ENCODE measurements at regions not wholly inside any gene's neighbourhood (a gene's known extent, or its start where the extent isn't known, plus 50 kb on each side); places are given as distances from the start of the nearest gene placed in this dataset.

DNA sequence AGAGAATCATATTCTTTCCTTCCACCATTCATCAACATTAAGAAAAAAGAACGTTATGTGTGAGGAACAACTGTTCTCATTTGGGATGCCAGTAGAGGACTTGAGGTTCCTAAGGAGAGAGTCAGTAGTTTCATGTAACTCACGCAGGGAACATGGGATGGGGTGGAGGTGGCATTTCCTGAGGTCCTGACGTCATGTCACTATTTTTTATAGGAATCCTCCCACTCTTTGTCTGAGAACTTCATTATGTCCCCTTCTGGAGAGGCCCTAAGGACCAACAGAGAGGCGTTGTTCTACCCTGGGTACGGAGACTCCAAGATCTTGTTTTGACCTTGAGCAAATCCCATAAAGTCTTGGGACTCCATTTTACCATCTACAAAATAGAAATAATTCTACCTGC lies 211.7 kb upstream of the SOX9 start:
- no peak for DNase-seq

- DNase-seq = no peak
These were observed 210.8 kb upstream of the SOX9 start for GRCh38 chr17:71910002-71910401.

DNA sequence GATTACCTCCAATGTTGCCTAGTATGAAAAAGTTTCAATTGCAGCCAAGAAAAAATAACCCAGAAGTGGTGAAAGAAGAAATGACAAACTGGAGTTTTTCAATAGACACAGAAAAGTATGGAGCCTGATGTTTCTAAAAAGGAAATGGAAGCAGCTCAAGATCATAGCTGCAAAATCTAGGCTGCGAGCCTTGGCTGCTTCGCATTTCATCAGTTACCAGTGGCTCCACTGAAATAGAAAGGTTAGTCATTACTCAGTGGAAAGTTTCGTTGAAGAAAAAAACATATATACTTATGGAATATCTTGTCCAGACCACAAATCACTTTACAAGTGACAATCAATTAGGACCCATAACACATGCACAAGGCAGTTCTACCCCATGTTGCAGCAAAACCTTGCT lies 206.8 kb upstream of the SOX9 start:
- no peak for DNase-seq

DNA sequence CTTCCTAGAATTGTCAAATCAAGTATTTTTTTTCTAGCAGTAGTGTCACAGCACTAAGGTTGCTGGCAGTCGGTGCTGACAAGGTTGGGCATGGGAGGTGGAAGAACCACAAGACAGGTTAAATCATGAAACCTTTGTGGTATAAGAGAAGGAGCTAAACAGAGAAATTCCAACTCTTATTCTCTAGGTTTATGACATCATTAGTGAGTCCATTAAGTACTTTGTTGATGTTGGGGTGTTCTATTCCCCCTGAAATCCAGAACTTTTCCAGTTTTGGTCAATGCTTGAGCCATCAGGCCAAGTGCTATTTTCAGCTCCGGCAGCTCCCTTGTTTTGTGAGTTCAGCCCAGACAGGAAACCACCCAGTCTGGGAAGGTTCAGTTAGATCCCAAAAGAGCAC lies 206.0 kb upstream of the SOX9 start:
- no peak for DNase-seq

- DNase-seq = no peak
These were observed 203.1 kb upstream of the SOX9 start for GRCh38 chr17:71917715-71918114.

DNA sequence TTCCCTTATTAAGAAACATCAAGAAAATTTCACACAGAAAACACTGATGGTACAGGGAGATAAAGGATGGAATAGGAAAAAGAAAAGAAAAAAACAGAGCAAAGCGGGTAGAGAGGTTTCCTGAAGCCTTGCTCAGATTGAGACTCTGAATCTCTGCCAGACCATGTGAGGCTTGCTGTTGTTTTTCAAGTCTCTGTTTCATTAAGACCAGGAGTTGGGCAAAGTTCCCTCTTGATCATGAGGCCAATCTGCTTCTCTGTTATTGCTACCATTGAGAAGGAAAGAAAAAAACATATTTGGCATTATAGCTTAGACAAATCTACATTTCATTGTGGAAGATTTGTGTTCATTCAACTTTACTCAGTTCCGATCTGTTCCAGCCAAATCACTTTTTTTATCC lies 201.6 kb upstream of the SOX9 start:
- DNase-seq = no peak

DNA sequence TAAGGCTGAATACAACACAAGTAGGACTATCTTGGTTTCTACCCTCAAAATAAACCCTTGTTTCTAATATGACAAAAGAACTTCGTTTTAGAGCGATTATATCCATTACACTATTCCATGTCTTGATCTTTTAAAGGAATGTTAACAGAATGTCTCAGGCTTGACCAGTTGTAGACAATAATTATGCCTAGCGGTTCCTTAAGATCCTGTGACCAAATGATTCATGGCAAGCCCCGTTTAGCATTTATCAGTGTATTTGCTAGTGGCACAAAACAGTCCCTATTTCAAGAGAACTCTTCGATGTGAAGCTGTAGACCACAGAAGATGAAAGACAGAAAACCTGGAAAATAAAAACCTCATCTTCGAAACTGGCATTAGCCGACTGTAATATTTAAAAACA lies 200.9 kb upstream of the SOX9 start:
- DNase-seq = peak; percentile 16

- DNase-seq = no peak
These were observed 199.0 kb upstream of the SOX9 start for GRCh38 chr17:71921796-71922195.

DNA sequence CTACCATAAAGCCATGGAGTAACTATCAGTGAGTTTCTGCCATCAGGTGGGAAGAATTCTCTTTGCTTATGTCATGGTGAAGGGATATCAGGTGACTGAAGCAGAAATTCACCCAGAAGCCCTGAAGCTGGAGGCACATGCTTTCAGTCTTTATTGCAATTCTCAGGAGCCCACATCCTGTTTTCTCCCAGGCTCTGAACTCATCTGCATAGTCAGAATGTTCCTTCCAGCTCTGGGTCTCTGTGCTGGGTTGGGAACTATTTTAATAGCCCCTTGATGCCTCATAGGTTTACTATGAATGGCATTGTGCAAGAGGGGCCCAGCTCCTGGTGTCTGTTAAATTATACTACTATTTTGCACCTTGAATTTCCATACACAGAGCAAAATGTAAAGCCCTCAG lies 198.4 kb upstream of the SOX9 start:
- DNase-seq = peak; percentile 75

DNA sequence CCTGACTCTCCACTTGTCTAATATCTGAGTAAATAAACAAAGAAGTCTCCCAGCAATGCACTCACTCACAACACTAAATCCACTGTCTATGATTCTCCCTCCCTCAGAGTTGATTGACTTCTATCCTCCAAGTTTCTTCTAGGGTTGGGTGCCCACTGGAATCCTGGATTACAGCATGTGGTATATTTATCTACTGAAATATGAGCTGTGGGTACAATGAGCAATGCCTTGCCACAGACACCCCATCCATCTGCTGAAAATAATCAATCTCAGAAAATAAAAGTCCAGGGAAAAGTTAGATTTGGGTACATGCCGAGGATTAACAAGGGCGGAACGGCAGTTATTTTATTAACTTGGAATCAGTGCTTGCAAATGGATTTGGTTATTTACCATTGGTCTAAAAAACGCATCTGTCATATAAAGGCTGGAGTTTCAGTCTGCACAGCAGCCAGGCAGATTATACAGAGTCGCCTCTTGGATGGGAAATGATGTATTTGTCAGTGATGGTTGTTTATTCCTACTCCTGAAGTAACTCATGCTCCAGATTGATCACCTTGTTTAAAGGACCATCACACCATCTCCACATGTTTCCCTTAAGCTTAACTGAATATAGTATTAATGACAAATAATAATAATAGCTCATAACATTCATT lies 193.9 kb upstream of the SOX9 start:
- no peak for DNase-seq

GRCh38 chr17:71933306-71933705 lies 187.5 kb upstream of the SOX9 start:
- DNase-seq = no peak

DNA sequence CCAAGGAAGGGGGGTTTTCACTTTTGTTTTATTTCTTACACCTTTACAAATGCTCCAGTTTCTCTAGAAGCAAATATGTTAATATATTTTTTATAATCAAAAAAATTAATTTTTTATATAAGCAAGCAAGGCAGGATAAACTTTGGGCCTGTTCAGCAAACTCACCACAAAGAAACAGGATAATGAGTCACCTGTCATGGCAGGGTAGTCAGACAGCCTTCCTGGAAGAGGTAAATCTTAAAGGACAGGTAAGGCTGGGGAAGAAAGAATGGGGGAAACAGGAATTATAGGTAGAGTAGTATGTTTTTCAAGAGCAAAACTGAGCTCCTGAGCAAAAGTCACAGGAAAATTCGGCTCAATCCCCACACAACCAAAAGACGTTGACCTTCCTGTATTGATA lies 186.3 kb upstream of the SOX9 start:
- DNase-seq = no peak

- DNase-seq = no peak
These were observed 185.5 kb upstream of the SOX9 start for GRCh38 chr17:71935341-71935740.

DNA sequence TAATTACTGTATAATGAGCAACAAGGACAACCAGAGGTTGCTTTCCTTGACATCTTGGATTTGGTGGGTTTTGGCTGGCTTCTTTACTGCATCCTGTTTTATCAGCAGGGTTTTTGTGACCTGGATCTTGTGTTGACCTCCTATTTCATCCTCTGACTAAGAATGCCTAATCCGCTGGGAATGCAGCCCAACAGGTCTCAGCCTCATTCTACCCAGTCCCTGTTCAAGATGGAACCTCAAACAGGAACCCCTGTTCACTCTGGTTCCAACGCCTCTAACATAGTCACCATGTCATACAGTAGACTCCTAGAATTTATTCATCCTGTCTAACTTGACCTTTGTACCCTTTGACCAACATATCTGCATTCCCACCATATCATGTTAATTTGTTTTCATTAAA lies 183.8 kb upstream of the SOX9 start:
- no peak for DNase-seq

DNA sequence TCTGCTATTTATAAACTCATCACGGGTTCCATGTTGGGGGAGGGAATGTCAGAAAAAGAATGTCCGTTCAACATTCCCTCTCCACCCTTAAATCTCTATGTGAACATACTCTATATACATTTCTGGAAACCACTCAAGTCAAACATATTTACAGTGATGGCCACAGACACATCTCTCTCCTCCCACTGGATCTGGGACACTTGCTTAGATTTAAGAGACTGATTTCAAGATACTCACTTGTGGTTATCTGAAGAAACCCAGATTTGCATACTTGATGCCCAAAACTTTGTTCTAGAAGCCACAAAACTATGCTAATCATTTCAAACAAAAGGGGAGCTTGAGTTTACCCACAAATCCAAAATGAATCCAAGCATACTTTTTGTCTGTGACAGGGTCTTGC lies 182.9 kb upstream of the SOX9 start:
- DNase-seq = no peak

- DNase-seq = no peak
These were observed 182.3 kb upstream of the SOX9 start for GRCh38 chr17:71938340-71939010.

- DNase-seq = no peak
These were observed 178.9 kb upstream of the SOX9 start for GRCh38 chr17:71941920-71942319.

DNA sequence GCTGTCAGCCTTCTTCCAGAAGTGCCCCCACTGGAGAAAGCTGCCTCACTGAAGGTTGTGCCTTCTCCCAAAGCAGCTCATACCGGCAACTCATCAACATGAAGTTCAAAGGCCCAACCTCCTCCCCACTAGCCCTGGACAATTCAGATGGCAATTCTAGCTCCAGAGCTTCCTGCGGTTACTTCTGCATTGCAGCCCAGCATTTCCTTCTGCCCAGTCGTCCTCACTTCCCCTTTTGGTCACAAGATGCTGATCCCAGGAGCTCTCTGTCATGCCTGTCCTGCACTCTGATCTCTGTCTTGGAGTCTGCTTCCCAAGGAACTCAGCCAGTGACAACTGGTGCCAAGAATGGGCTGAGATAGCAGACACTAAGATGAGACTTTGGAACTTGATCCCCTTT lies 178.2 kb upstream of the SOX9 start:
- no peak for DNase-seq

DNA sequence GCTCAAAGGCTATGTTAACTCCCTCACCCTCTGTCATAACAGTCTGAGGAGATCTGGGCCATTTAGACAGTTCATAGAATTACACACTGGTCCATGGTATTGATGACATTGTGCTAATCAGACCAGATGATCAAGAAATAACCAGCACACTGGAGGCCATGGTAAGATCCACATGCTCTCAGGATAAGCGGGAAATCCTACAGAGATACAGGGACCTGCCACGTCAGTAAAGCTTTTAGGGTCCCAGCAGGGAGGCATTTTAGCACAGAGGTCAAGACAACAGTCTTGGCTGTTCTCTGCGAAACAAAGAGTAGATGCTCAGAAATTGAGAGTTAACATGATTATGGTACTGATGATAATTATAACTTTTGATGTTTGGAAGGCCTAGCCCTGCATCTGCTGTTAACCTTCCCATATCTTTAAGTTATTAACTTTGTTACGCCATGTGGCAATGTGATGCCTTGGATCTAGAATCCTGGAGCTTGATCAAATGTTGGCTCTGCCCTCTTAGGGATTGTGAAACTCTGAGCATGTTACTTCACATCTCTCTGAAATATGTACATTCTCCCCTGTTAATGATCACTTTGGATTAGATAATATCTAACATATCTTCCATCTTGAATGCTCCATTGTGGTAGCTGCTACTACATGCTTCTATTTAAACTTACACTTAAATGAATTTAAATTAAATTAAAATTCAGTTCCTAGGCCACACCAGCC lies 172.0 kb upstream of the SOX9 start:
- no peak for DNase-seq

- DNase-seq = no peak
These were observed 161.7 kb upstream of the SOX9 start for GRCh38 chr17:71959154-71959553.

DNA sequence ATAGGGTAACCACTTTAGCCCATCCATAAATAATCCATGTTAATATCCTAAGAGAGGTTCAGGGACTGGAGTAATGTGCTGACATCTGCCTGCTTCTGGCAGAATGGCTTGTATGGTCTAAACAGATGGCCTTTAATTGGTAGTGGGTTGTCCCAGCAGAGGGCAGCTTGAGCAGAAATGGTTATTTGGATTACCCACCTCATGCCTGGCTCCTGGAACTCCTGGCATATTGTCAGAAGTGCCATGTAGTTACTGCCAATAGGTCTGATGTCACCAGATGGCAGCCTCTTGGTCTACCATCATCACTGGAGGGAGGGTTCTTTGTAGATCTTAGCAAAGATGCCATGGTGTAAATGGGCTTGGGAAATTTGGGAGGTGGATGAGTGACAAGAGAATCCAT lies 157.5 kb upstream of the SOX9 start:
- DNase-seq = no peak

DNA sequence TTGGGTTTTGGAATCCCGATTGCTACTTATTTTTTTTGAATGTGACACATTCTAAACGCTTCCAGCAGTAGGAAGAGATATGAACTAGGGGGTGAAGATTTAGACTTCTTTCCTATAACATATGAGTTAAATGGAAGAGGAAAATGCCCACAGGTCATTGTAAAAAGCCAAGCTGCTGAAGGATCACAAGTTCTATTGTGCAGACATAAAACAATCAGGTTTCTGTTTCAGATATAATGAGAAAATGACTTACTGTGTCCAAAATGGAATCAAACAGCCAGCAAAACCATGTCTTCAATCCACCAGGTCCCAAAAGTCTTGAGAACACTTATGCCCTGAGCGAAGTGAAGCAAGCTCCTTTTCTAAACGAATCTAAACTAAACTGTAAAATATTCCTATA lies 157.0 kb upstream of the SOX9 start:
- DNase-seq = no peak

- DNase-seq = no peak
These were observed 156.3 kb upstream of the SOX9 start for GRCh38 chr17:71964559-71964958.

GRCh38 chr17:71966055-71966454 lies 154.8 kb upstream of the SOX9 start:
- no peak for DNase-seq
